GM23338 (cell line): ENCODE measurements at regions not wholly inside any gene's neighbourhood (a gene's known extent, or its start where the extent isn't known, plus 50 kb on each side); places are given as distances from the start of the nearest gene placed in this dataset.

ENCODE experiments used
- ATAC-seq: fragments of 200-7000 bp; cut with Tn5 transposase; 3 replicates; pipeline ENCODE4 v1.9.1; 2020
- DNase-seq: peaks from one replicate; pipeline ENCODE4 v3.0.0-alpha.2; 2015; ENCODE audit warnings: low spot score
- H2AFZ ChIP-seq: fragments of 200-600 bp; sonication (generic); 2 replicates; pipeline ENCODE4 v1.8.0; 2016; ENCODE audit warnings: antibody characterized with exemption, mild to moderate bottlenecking, moderate library complexity
- H3F3A ChIP-seq: fragments of 200-600 bp; sonication (generic); replicated peaks from 2 replicates; pipeline ENCODE4 v1.8.0; 2017; ENCODE audit warnings: antibody characterized with exemption, mixed run types, low read depth
- H3K27ac ChIP-seq: fragments of 200-600 bp; sonication (generic); 2 replicates; pipeline ENCODE4 v1.6.1; 2016; ENCODE audit warnings: low read depth
- H3K27me3 ChIP-seq: fragments of 200-600 bp; sonication (generic); 2 replicates; pipeline ENCODE4 v1.8.0; 2016; ENCODE audit warnings: mild to moderate bottlenecking, mixed run types, moderate library complexity; ENCODE audit not compliant: insufficient read depth
- H3K36me3 ChIP-seq: fragments of 200-600 bp; sonication (generic); 2 replicates; pipeline ENCODE4 v1.8.0; 2016; ENCODE audit warnings: mild to moderate bottlenecking; ENCODE audit not compliant: insufficient read depth
- H3K4me1 ChIP-seq: fragments of 200-600 bp; sonication (generic); 2 replicates; pipeline ENCODE4 v1.8.0; 2016; ENCODE audit warnings: mild to moderate bottlenecking, moderate library complexity; ENCODE audit not compliant: insufficient read depth
- H3K4me2 ChIP-seq: fragments of 200-600 bp; sonication (generic); 2 replicates; pipeline ENCODE4 v1.7.1; 2017; ENCODE audit warnings: mixed run types
- H3K4me3 ChIP-seq: fragments of 200-600 bp; sonication (generic); 2 replicates; pipeline ENCODE4 v1.6.1; 2016; ENCODE audit warnings: mixed run types
- H3K79me2 ChIP-seq: fragments of 200-600 bp; sonication (generic); replicated peaks from 2 replicates; pipeline ENCODE4 v1.8.0; 2017; ENCODE audit warnings: mild to moderate bottlenecking; ENCODE audit not compliant: insufficient read depth
- H3K9me2 ChIP-seq: fragments of 200-600 bp; sonication (generic); 2 replicates; pipeline ENCODE4 v1.8.0; 2017; ENCODE audit not compliant: insufficient read depth
- H4K20me1 ChIP-seq: fragments of 200-600 bp; sonication (generic); replicated peaks from 2 replicates; pipeline ENCODE4 v1.8.0; 2017; ENCODE audit warnings: mild to moderate bottlenecking; ENCODE audit not compliant: insufficient read depth
- H3K27ac Mint-ChIP-seq: 2 replicates; pipeline ENCODE4 v1.8.0; 2020; ENCODE audit warnings: inconsistent platforms, mild to moderate bottlenecking, moderate library complexity, mixed read lengths
- H3K27me3 Mint-ChIP-seq: 3 replicates; pipeline ENCODE4 v1.8.0; 2022; ENCODE audit warnings: low read depth, mild to moderate bottlenecking, moderate library complexity, mixed read lengths, inconsistent platforms; ENCODE audit not compliant: insufficient read depth, poor library complexity
- H3K36me3 Mint-ChIP-seq: 3 replicates; pipeline ENCODE4 v1.8.0; 2021; ENCODE audit warnings: low read depth, mild to moderate bottlenecking, inconsistent platforms, moderate library complexity, mixed read lengths
- H3K4me1 Mint-ChIP-seq: 3 replicates; pipeline ENCODE4 v1.8.0; 2020; ENCODE audit warnings: mild to moderate bottlenecking, inconsistent platforms, mixed read lengths
- H3K4me3 Mint-ChIP-seq: 3 replicates; pipeline ENCODE4 v1.8.0; 2021; ENCODE audit warnings: moderate library complexity, mild to moderate bottlenecking, inconsistent platforms, mixed read lengths
- H3K9me3 Mint-ChIP-seq: 3 replicates; pipeline ENCODE4 v1.8.0; 2020; ENCODE audit warnings: moderate library complexity, mild to moderate bottlenecking, inconsistent platforms, mixed read lengths
- CREB1 ChIP-seq: fragments of 250-450 bp; sonication (Bioruptor Pico); IDR thresholded peaks from 2 replicates; pipeline ENCODE4 v1.5.0; 2020; ENCODE audit warnings: low read depth, mild to moderate bottlenecking, moderate library complexity
- CTCF ChIP-seq, 2 experiments: fragments of 200-600 bp in 1 of 2; sonication (generic) in 1 of 2; conservative IDR thresholded peaks; 2 replicates each; pipeline versions ENCODE4 v1.5.1 to v1.6.1; 2016 to 2017; ENCODE audit warnings: antibody characterized with exemption in 2 of 2, low read depth in 2 of 2, mild to moderate bottlenecking in 2 of 2, moderate library complexity in 1 of 2
- JUNB ChIP-seq: IDR thresholded peaks from one replicate; pipeline ENCODE4 v1.6.1; 2016; ENCODE audit warnings: antibody characterized with exemption; ENCODE audit not compliant: unreplicated experiment
- POLR2AphosphoS5 ChIP-seq: IDR thresholded peaks from 2 replicates; pipeline ENCODE4 v1.6.1; 2016; ENCODE audit warnings: antibody characterized with exemption, low read depth
- REST ChIP-seq: IDR thresholded peaks from one replicate; pipeline ENCODE4 v1.6.1; 2018; ENCODE audit warnings: antibody characterized with exemption; ENCODE audit not compliant: unreplicated experiment
- ZNF331 ChIP-seq: fragments of 250-450 bp; sonication (Bioruptor Pico); IDR thresholded peaks from 2 replicates; pipeline ENCODE4 v1.5.0; 2020; ENCODE audit warnings: low read depth, mild to moderate bottlenecking, moderate library complexity

GRCh38 chr13:60851378-60851777, 454.4 kb downstream of the TDRD3 start:
- H3K27me3 ChIP-seq: no peaks in the 10 kb centered on the region
- no peaks in the 10 kb centered on the region for H4K20me1 ChIP-seq
- no peak overlapping the region for H2AFZ ChIP-seq
- H3K4me2 ChIP-seq: no peak overlapping the region
- peaks cover 3% of the 10 kb centered on the region; the same call in 1 of the 2 replicates for H3K9me2 ChIP-seq
- Mint-ChIP-seq H3K9me3 (peaks cover 25% of the 10 kb centered on the region), H3K4me3 (no peak overlapping the region), H3K4me1 (no peaks in the 10 kb centered on the region), H3K36me3 (peaks cover 22% of the 10 kb centered on the region), H3K27me3 (peaks cover 1% of the 10 kb centered on the region), H3K27ac (no peak overlapping the region)
- ATAC-seq (no peak), DNase-seq (no peak)
- TF ChIP-seq CTCF (conservative IDR thresholded peaks at IDR 0.05; ENCODE audit: low read depth in 2 of 2) (no peak), JUNB (no peak), CREB1 (CRISPR knock-in tag) (no peak), POLR2AphosphoS5 (no peak)
- no peak overlapping the region for H3K4me3 ChIP-seq
- 0 out of 2 replicates have a peak, but pooled peaks cover 4% of the 10 kb centered on the region for H3K36me3 ChIP-seq
- no peaks in the 10 kb centered on the region for H3F3A ChIP-seq
- H3K27ac ChIP-seq: no peak overlapping the region
- no peaks in the 10 kb centered on the region for H3K4me1 ChIP-seq
- H3K79me2 ChIP-seq: no peaks in the 10 kb centered on the region

- no peaks in the 10 kb centered on the region for H4K20me1 ChIP-seq
- DNase-seq (no peak), ATAC-seq (no peak)
- peaks cover 25% of the 10 kb centered on the region for H3K9me3 Mint-ChIP-seq
- peaks cover 22% of the 10 kb centered on the region for H3K36me3 Mint-ChIP-seq
- TF ChIP-seq ZNF331 (CRISPR knock-in tag): no peak
- TF ChIP-seq REST: no peak
- no peaks in the 10 kb centered on the region for H3K4me1 Mint-ChIP-seq
- H3K4me2 ChIP-seq: no peak overlapping the region
- no peak overlapping the region for H2AFZ ChIP-seq
- no peak overlapping the region for H3K4me3 Mint-ChIP-seq
- peaks cover 1% of the 10 kb centered on the region for H3K27me3 Mint-ChIP-seq
- H3K27ac ChIP-seq: no peak overlapping the region
- no peaks in the 10 kb centered on the region for H3K4me1 ChIP-seq
- no peak overlapping the region for H3K4me3 ChIP-seq
- H3K9me2 ChIP-seq: peaks cover 3% of the 10 kb centered on the region; the same call in 1 of the 2 replicates
- H3K36me3 ChIP-seq: 0 out of 2 replicates have a peak, but pooled peaks cover 4% of the 10 kb centered on the region
- no peaks in the 10 kb centered on the region for H3K79me2 ChIP-seq
- no peaks in the 10 kb centered on the region for H3K27me3 ChIP-seq
- no peaks in the 10 kb centered on the region for H3F3A ChIP-seq
- no peak overlapping the region for H3K27ac Mint-ChIP-seq
Measured at GRCh38 chr13:60850526-60850925, 453.5 kb downstream of the TDRD3 start.
